ENCODE measurements at regions not wholly inside any gene's neighbourhood (a gene's known extent, or its start where the extent isn't known, plus 50 kb on each side); places are given as distances from the start of the nearest gene placed in this dataset.

DNA sequence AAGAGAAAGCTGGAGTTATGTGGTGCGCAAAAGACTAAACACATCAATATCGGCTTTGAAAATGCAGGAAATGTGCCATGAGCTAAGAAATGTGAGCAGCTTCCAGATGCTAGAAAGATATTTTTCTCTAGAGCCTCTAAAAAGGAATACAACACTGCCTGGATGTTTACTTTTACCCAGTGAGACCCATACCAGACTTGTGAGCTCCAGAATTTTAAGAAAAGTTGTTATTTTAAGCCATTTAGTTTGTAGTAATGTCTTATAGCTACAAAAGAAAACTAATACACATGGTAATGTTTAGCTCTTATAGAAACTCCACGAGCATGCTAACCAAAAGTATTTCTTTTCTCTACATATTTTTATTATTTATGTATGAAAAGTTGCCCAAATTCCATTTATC lies 1389.4 kb downstream of the C4orf33 start:
- no peak for TF ChIP-seq ZFX (IDR thresholded peaks at IDR 0.05; ENCODE audit: borderline replicate concordance)
- TF ChIP-seq, protein P1, sequence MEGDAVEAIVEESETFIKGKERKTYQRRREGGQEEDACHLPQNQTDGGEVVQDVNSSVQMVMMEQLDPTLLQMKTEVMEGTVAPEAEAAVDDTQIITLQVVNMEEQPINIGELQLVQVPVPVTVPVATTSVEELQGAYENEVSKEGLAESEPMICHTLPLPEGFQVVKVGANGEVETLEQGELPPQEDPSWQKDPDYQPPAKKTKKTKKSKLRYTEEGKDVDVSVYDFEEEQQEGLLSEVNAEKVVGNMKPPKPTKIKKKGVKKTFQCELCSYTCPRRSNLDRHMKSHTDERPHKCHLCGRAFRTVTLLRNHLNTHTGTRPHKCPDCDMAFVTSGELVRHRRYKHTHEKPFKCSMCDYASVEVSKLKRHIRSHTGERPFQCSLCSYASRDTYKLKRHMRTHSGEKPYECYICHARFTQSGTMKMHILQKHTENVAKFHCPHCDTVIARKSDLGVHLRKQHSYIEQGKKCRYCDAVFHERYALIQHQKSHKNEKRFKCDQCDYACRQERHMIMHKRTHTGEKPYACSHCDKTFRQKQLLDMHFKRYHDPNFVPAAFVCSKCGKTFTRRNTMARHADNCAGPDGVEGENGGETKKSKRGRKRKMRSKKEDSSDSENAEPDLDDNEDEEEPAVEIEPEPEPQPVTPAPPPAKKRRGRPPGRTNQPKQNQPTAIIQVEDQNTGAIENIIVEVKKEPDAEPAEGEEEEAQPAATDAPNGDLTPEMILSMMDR (IDR thresholded peaks at IDR 0.05), result no peak
- no peak overlapping the region for H3K27ac ChIP-seq

DNA sequence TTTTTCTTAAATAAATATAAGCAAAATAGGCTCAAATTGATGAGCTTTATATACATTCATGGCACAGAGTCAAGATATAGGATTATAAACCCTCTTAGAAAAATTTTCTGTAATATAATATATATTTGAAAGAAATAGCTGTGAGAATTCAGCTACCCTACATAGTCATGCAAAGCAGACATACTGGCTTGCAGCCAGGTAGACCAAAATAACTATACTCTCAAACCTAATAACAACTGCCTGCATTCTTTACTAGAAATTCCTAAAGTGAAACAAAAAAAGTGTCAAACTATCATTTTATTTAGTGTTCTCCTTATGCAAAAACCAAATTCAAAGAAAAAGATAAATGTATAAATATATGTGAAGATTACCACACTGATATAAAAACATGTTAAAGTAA lies 1390.2 kb downstream of the C4orf33 start:
- TF ChIP-seq, protein P1 (IDR thresholded peaks at IDR 0.05), result no peak
- no peak for TF ChIP-seq ZFX (IDR thresholded peaks at IDR 0.05; ENCODE audit: borderline replicate concordance)
- no peak overlapping the region for H3K27ac ChIP-seq

DNA sequence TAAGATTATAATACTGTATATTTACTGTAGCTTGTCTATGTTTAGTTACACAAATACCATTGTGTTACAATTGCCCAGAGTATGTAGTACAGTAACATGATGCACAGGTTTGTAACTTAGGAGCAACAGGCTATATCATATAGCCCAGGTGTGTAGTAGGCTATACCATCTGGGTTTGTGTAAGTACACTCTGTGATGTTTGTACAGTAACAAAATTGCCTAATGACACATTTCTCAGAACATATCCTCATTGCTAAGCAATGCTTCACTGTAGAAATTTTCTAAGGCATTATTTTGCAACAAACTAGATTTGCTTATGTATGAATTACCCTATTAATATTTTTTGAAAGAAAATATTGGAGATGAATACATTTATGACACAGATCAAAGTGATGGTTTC lies 1390.9 kb downstream of the C4orf33 start:
- TF ChIP-seq, protein P1 (IDR thresholded peaks at IDR 0.05), result no peak
- TF ChIP-seq ZFX (IDR thresholded peaks at IDR 0.05; ENCODE audit: borderline replicate concordance), result no peak
- H3K27ac ChIP-seq, result no peak overlapping the region

DNA sequence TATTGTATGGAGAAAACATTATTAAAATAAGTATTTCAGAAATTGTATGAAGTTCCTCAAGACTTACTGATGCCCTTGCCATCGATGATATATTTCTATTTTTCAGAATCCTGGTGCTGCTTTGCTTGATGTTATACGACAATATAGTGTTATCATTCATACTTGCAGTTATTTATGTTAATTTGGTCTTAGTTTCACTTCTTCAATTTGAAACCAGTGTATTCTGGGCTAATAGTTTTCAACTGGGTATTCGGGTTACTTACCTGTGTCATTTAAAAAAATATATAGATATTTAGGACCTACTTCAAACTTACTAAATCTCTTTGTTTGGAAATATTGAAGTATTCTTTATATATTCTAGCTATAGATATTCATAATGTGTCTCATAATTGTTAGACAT lies 1414.7 kb downstream of the C4orf33 start:
- H3K27ac ChIP-seq, result no peak overlapping the region
- TF ChIP-seq, protein P1 (IDR thresholded peaks at IDR 0.05), result no peak
- no peak for TF ChIP-seq ZFX (IDR thresholded peaks at IDR 0.05; ENCODE audit: borderline replicate concordance)

DNA sequence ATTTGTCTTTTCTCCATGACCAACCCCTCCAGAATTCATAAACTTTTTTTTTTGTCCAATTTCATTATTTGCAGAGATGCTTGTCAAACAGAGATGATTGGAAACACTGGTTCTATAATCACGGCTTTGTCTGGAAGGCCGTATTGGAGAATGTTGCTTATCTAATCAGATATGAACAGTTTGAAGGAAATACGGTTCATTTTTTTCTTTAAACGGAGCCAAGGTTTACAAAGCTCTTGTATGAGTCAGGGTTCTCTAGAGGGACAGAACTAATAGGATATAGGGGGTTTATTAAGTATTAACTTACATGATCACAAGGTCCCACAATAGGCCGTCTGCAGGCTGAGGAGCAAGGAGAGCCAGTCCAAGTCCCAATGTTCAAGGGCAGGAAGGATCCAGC lies 1415.8 kb downstream of the C4orf33 start:
- TF ChIP-seq ZFX (IDR thresholded peaks at IDR 0.05; ENCODE audit: borderline replicate concordance), result no peak
- TF ChIP-seq, protein P1 (IDR thresholded peaks at IDR 0.05), result no peak
- H3K27ac ChIP-seq, result no peak overlapping the region

GRCh38 chr4:130524057-130524456 lies 1428.1 kb downstream of the C4orf33 start:
- H3K27ac ChIP-seq, result no peak overlapping the region
- TF ChIP-seq ZFX (IDR thresholded peaks at IDR 0.05; ENCODE audit: borderline replicate concordance), result no peak
- TF ChIP-seq, protein P1 (IDR thresholded peaks at IDR 0.05), result no peak

- H3K27ac ChIP-seq, result no peak overlapping the region
- no peak for TF ChIP-seq ZFX (IDR thresholded peaks at IDR 0.05; ENCODE audit: borderline replicate concordance)
- TF ChIP-seq, protein P1 (IDR thresholded peaks at IDR 0.05), result no peak
Observed at GRCh38 chr4:130530505-130530904, 1434.6 kb downstream of the C4orf33 start.
